Hypothalamus (tissue), 51 donors: ENCODE measurements at regions not wholly inside any gene's neighbourhood (a gene's known extent, or its start where the extent isn't known, plus 50 kb on each side); places are given as distances from the start of the nearest gene placed in this dataset.

Experiments used
- DNase-seq, 51 donors: peaks; one replicate each; lab custom pipeline; 2025; lab: John Stamatoyannopoulos, UW

DNA sequence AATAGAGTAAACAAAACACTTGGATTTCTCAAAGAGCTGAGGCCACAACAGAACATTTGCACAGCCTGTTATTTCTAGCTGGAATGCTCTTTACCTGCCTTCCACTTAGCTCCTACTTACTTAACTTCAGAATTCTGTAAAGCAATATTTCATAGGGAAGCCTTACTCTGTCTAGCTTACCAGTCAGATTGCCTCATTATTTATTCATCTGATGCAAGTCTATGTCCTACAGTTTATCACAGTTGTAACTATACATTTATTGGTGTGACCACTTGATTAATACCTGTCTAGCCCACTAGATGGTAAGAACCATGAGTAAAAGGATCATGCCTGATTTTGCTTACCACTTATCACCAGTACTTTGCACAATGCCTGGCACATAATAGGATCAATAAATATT, 56.1 kb upstream of the ME3 start:
- no peak for DNase-seq

GRCh38 chr11:86726770-86727504, 54.5 kb upstream of the ME3 start:
- DNase-seq: no peak

DNA sequence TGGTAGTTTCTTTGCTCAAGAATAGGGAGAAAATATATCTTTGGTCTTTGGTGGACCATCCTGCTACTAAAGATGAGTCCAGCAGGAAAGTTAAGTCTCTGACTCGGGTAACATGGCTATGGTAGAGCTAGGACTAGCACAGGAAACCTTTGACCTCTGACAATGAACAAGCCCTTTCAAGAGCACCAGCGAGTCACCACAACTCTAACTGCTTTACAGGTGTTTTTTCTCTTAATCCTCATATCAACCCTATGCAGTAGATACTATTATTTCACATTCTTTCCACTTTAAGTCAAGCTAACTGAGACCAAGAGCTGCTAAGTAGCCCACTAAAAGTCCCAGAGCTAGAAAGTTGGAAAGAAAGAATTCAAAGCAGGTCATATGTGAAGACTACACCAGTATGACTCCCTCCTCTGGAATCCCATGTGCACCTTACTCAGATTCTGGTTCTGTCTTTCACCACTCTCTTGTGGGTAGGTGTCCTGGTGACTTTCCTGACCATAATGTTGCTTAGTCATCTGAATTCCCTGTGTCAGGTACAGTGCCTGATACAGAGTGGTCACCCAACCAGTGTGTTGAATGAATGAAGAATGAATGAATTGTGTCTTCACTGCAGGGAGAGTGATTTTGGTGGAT, 53.8 kb upstream of the ME3 start:
- no peak for DNase-seq

DNA sequence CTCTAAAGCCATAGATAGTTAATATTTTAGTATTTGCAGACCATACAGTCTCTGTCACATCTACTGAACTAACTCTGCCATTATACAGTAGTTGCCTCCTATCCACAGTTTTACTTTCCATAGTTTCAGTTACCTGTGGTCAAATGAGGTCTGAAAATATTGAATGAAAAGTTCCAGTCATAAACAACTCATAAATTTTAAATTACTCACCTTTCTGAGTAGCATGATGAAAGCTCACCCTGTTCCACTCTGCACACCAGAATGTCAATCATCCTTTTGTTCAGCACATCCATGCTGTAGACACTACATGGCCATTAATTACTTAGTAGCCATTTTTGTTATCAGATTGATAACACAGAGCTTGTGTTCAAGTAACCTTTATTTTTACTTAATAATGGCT, 51.7 kb upstream of the ME3 start:
- DNase-seq: no peak

- DNase-seq: no peak
Observed at GRCh38 chr11:86723281-86723680, 50.9 kb upstream of the ME3 start.

DNA sequence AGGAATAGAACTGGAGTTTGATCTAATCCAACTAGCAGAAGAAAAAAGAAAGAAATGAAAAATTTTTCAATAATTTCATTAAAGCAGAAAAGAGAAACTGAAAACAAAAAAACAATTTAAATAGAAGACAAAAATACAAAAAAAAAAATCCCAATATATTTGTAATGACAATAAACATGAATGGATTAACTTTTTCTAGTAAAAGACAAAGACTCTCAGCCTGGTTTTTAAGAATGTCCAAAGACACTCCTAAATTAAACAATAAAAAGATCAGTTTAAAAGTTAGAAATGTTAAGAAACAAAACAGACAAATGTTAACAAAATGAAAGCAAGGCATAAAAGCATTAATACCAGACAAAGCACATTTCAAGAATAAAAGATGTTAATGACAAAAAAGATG, 50.3 kb upstream of the ME3 start:
- no peak for DNase-seq
